Ovary (tissue), 3 donors: ENCODE measurements at regions not wholly inside any gene's neighbourhood (a gene's known extent, or its start where the extent isn't known, plus 50 kb on each side); places are given as distances from the start of the nearest gene placed in this dataset.

Experiments
- EP300 ChIP-seq: sonication (generic); formaldehyde crosslinking; IDR thresholded peaks from one replicate; pipeline ENCODE4 v1.6.1; 2017; ENCODE audit warnings: antibody characterized with exemption
- POLR2A ChIP-seq: fragments of 450-650 bp; IDR thresholded peaks from one replicate; pipeline ENCODE4 v1.6.1; 2017; ENCODE audit warnings: antibody characterized with exemption, mild to moderate bottlenecking, moderate library complexity
- TF ChIP-seq, protein P1 (sequence below), 3 donors: fragments of 450-650 bp in 2 of 3; fragments of 200-600 bp in 1 of 3; IDR thresholded peaks; one replicate each; pipeline versions ENCODE4 v1.5.1 to v1.8.0; 2016 to 2022; ENCODE audit warnings: antibody characterized with exemption in 3 of 3, mild to moderate bottlenecking in 1 of 3
- donor health status: DM: no; HTN: no; CAD: no.

DNA sequence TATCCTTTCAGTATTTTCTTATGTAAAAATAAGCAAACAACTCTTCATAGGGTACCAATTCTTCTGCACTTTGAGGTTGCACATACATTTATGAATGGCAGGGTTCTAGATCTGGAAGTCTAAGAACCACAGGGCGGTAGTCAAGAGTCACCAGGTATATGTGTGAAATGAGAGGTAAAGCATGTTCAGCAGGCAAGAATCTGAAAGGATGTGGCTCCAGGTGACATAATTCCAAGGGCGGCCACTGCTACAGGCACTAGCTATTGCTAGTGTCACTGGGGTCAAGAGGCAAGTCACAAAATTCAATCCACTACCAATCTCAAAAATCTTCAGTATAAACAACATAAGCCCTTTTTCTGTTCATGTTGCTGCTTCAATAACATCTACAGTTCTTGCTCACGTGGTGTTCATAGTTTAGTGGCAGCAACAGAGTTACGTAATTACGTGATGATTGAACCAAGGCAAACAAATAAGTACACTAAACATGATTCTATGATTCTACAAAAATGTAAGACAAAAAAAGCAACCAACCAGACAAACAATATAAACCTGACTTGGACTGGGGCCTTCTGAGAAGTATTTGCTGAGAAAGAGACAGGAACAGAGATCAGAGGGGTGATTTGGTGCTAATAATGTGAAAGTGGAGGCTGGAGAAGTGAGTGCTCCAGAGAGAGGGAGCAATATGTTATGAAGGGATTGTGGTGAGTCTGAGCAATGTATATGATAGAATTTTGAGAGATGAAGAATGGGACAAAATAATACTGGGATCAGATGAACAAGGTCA lies 101.7 kb downstream of the NAA11 start:
- TF ChIP-seq, protein P1, sequence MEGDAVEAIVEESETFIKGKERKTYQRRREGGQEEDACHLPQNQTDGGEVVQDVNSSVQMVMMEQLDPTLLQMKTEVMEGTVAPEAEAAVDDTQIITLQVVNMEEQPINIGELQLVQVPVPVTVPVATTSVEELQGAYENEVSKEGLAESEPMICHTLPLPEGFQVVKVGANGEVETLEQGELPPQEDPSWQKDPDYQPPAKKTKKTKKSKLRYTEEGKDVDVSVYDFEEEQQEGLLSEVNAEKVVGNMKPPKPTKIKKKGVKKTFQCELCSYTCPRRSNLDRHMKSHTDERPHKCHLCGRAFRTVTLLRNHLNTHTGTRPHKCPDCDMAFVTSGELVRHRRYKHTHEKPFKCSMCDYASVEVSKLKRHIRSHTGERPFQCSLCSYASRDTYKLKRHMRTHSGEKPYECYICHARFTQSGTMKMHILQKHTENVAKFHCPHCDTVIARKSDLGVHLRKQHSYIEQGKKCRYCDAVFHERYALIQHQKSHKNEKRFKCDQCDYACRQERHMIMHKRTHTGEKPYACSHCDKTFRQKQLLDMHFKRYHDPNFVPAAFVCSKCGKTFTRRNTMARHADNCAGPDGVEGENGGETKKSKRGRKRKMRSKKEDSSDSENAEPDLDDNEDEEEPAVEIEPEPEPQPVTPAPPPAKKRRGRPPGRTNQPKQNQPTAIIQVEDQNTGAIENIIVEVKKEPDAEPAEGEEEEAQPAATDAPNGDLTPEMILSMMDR (IDR thresholded peaks at IDR 0.05): no peak
- no peak for TF ChIP-seq EP300
- no peak for TF ChIP-seq POLR2A
